ENCODE measurements at regions not wholly inside any gene's neighbourhood (a gene's known extent, or its start where the extent isn't known, plus 50 kb on each side); places are given as distances from the start of the nearest gene placed in this dataset.

GRCh38 chr9:87435189-87435880 is 62.3 kb upstream of the DAPK1 start:
- H3K36me3 ChIP-seq (ENCODE audit: control insufficient read depth, low read length), result no peaks in the 10 kb centered on the region
- H3K4me3 ChIP-seq (ENCODE audit: low read length), result no peak overlapping the region
- no peak for TF ChIP-seq EZH2phosphoT487 (IDR thresholded peaks at IDR 0.05; ENCODE audit: borderline replicate concordance, low read length)
- no peak for TF ChIP-seq CTCF (IDR thresholded peaks at IDR 0.05; ENCODE audit: low read depth, low read length, poor library complexity, severe bottlenecking)
- no peaks in the 10 kb centered on the region for H4K20me1 ChIP-seq (ENCODE audit: control insufficient read depth, insufficient read depth, low read depth, low read length)
- H3K4me2 ChIP-seq (ENCODE audit: low read length), result no peak overlapping the region
- H3K27ac ChIP-seq (ENCODE audit: low read depth, low read length), result no peak overlapping the region
- H3F3A ChIP-seq (ENCODE audit: control insufficient read depth, insufficient read depth), result no peaks in the 10 kb centered on the region
- no peaks in the 10 kb centered on the region for H3K27me3 ChIP-seq (ENCODE audit: control insufficient read depth, low read length)
- H3K4me1 ChIP-seq (ENCODE audit: control insufficient read depth, low read length), result no peaks in the 10 kb centered on the region
- H3K9me3 ChIP-seq (ENCODE audit: control insufficient read depth, insufficient read depth, low read length), result no peaks in the 10 kb centered on the region
- no peaks in the 10 kb centered on the region for H3K9me2 ChIP-seq (replicated peaks; ENCODE audit: control insufficient read depth, low read length)
- no peaks in the 10 kb centered on the region for H3K79me2 ChIP-seq (ENCODE audit: control insufficient read depth, low read length)

- no peak overlapping the region for H3K27ac ChIP-seq (ENCODE audit: low read depth, low read length)
- no peaks in the 10 kb centered on the region for H3F3A ChIP-seq (ENCODE audit: control insufficient read depth, insufficient read depth)
- no peaks in the 10 kb centered on the region for H3K79me2 ChIP-seq (ENCODE audit: control insufficient read depth, low read length)
- TF ChIP-seq CTCF (IDR thresholded peaks at IDR 0.05; ENCODE audit: low read depth, low read length, poor library complexity, severe bottlenecking) (no peak), EZH2phosphoT487 (IDR thresholded peaks at IDR 0.05; ENCODE audit: borderline replicate concordance, low read length) (no peak)
- no peak overlapping the region for H3K4me3 ChIP-seq (ENCODE audit: low read length)
- H3K9me2 ChIP-seq (replicated peaks; ENCODE audit: control insufficient read depth, low read length), result no peaks in the 10 kb centered on the region
- no peaks in the 10 kb centered on the region for H3K36me3 ChIP-seq (ENCODE audit: control insufficient read depth, low read length)
- H3K27me3 ChIP-seq (ENCODE audit: control insufficient read depth, low read length), result no peaks in the 10 kb centered on the region
- no peak overlapping the region for H3K4me2 ChIP-seq (ENCODE audit: low read length)
- no peaks in the 10 kb centered on the region for H3K9me3 ChIP-seq (ENCODE audit: control insufficient read depth, insufficient read depth, low read length)
- H4K20me1 ChIP-seq (ENCODE audit: control insufficient read depth, insufficient read depth, low read depth, low read length), result no peaks in the 10 kb centered on the region
- H3K4me1 ChIP-seq (ENCODE audit: control insufficient read depth, low read length), result no peaks in the 10 kb centered on the region
Observed at GRCh38 chr9:87436716-87437115, 61.0 kb upstream of the DAPK1 start.

DNA sequence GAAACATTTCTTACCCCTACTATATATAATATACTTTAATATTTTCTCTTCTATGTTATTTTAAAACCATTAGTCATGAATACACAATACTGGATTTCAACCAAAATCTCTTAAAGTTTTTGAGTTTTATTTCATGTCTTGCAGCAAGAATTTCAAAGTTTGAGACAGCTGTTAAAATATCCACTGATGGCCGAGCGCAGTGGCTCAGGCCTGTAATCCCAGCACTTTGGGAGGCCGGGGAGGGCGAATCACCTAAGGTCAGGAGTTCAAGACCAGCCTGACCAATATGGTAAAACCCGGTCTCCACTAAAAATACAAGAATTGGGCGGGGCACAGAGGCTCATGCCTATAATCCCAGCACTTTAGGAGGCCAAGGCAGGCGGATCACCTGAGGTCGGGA is 59.7 kb upstream of the DAPK1 start:
- Histone ChIP-seq H3K4me2 (ENCODE audit: low read length) (no peak overlapping the region), H3F3A (ENCODE audit: control insufficient read depth, insufficient read depth) (no peaks in the 10 kb centered on the region), H3K36me3 (ENCODE audit: control insufficient read depth, low read length) (no peaks in the 10 kb centered on the region), H3K9me3 (ENCODE audit: control insufficient read depth, insufficient read depth, low read length) (no peaks in the 10 kb centered on the region), H3K79me2 (ENCODE audit: control insufficient read depth, low read length) (no peaks in the 10 kb centered on the region), H3K27me3 (ENCODE audit: control insufficient read depth, low read length) (no peaks in the 10 kb centered on the region), H4K20me1 (ENCODE audit: control insufficient read depth, insufficient read depth, low read depth, low read length) (no peaks in the 10 kb centered on the region), H3K27ac (ENCODE audit: low read depth, low read length) (no peak overlapping the region), H3K4me3 (ENCODE audit: low read length) (no peak overlapping the region), H3K9me2 (replicated peaks; ENCODE audit: control insufficient read depth, low read length) (no peaks in the 10 kb centered on the region; the same call in 1 of the 2 replicates), H3K4me1 (ENCODE audit: control insufficient read depth, low read length) (no peaks in the 10 kb centered on the region)
- TF ChIP-seq CTCF (IDR thresholded peaks at IDR 0.05; ENCODE audit: low read depth, low read length, poor library complexity, severe bottlenecking), result no peak
- no peak for TF ChIP-seq EZH2phosphoT487 (IDR thresholded peaks at IDR 0.05; ENCODE audit: borderline replicate concordance, low read length)

Data from DOHH2 (cell line).